DND-41 (cell line): ENCODE measurements at regions not wholly inside any gene's neighbourhood (a gene's known extent, or its start where the extent isn't known, plus 50 kb on each side); places are given as distances from the start of the nearest gene placed in this dataset.
"Not testable (repeated sequence)": the region's sequence is repeated elsewhere in the genome, so short reads cannot be mapped to it uniquely, and the experiment has no call there.

Source experiments
- ATAC-seq: fragments of 200-7000 bp; cut with Tn5 transposase; 3 replicates; pipeline ENCODE4 v1.9.1; 2021; ENCODE audit warnings: low read depth; ENCODE audit not compliant: insufficient read depth
- DNase-seq: peaks from one replicate; pipeline ENCODE4 v3.0.0-alpha.2; 2020
- H2AFZ ChIP-seq: 2 replicates; pipeline ENCODE4 v1.6.0; 2012; ENCODE audit warnings: low read depth, low read length
- H3K27ac ChIP-seq: 2 replicates; pipeline ENCODE4 v1.5.1; 2012; ENCODE audit warnings: low read length, inconsistent platforms
- H3K27me3 ChIP-seq: fragments of 200-600 bp; sonication (generic); 2 replicates; pipeline ENCODE4 v1.6.0; 2012; ENCODE audit warnings: low read length, mild to moderate bottlenecking, inconsistent platforms; ENCODE audit not compliant: insufficient read depth, poor library complexity
- H3K36me3 ChIP-seq: 2 replicates; pipeline ENCODE4 v1.5.1; 2012; ENCODE audit warnings: low read length, inconsistent platforms; ENCODE audit not compliant: insufficient read depth
- H3K4me1 ChIP-seq: 2 replicates; pipeline ENCODE4 v1.5.1; 2012; ENCODE audit warnings: mild to moderate bottlenecking, low read length; ENCODE audit not compliant: insufficient read depth
- H3K4me2 ChIP-seq: 2 replicates; pipeline ENCODE4 v1.6.0; 2012; ENCODE audit warnings: mild to moderate bottlenecking, moderate library complexity, low read length, inconsistent platforms; ENCODE audit not compliant: insufficient read depth
- H3K4me3 ChIP-seq, 2 experiments: fragments of 200-600 bp in 1 of 2; shearing (Covaris generic) in 1 of 2; 2 replicates each; pipeline ENCODE4 v1.5.1; 2012 to 2016; ENCODE audit warnings: inconsistent platforms in 2 of 2, low read length in 2 of 2, mild to moderate bottlenecking in 2 of 2, low read depth in 1 of 2, moderate library complexity in 1 of 2
- H3K79me2 ChIP-seq: 2 replicates; pipeline ENCODE4 v1.6.0; 2012; ENCODE audit warnings: low read length, inconsistent platforms; ENCODE audit not compliant: insufficient read depth
- H3K9ac ChIP-seq: 2 replicates; pipeline ENCODE4 v1.6.0; 2012; ENCODE audit warnings: low read depth, mild to moderate bottlenecking, inconsistent platforms, low read length, moderate library complexity
- H3K9me3 ChIP-seq: 2 replicates; pipeline ENCODE4 v1.5.1; 2012; ENCODE audit warnings: low read length, moderate library complexity, mild to moderate bottlenecking, inconsistent platforms; ENCODE audit not compliant: insufficient read depth, severe bottlenecking
- H4K20me1 ChIP-seq: 2 replicates; pipeline ENCODE4 v1.6.0; 2012; ENCODE audit warnings: low read length; ENCODE audit not compliant: insufficient read depth
- EZH2 ChIP-seq: IDR thresholded peaks from 3 replicates; pipeline ENCODE4 v1.6.1; 2012; ENCODE audit warnings: borderline replicate concordance, low read depth, mild to moderate bottlenecking, moderate library complexity, low read length, inconsistent platforms; ENCODE audit not compliant: severe bottlenecking
- TF ChIP-seq, protein P1 (sequence below): IDR thresholded peaks from 2 replicates; pipeline ENCODE4 v1.5.1; 2012; ENCODE audit warnings: borderline replicate concordance, low read length, moderate library complexity, mild to moderate bottlenecking; ENCODE audit not compliant: poor library complexity, severe bottlenecking; ENCODE audit errors: extremely low read depth

DNA sequence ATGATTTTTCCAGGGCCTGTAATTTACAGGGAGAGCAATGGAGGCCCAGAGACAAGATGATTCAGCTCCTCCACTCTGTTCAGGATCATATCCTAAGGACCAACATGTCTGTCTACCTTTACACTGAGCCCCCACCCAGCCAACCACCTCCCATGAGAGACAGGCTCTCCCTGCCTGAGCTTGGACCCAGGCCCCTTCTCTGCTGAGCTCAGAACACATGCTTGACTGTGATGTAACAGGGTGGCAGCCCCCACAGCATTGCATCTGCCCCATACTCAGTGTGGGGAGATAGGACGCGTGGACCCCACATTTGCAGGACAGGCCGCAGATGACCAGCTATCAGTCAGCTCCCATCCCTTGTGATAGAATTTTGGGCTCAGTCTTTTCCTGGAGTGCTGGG, 313.9 kb downstream of the ADGRD1 start:
- H3K9me3 ChIP-seq = no peaks in the 10 kb centered on the region
- no peak overlapping the region for H3K4me3 ChIP-seq
- no peak overlapping the region for H3K4me2 ChIP-seq
- H3K27ac ChIP-seq = no peak overlapping the region
- H3K36me3 ChIP-seq = no peaks in the 10 kb centered on the region
- H3K27me3 ChIP-seq = no peaks in the 10 kb centered on the region
- H3K79me2 ChIP-seq = no peaks in the 10 kb centered on the region
- H4K20me1 ChIP-seq = no peaks in the 10 kb centered on the region
- DNase-seq = no peak
- TF ChIP-seq EZH2 = no peak
- TF ChIP-seq, protein P1, sequence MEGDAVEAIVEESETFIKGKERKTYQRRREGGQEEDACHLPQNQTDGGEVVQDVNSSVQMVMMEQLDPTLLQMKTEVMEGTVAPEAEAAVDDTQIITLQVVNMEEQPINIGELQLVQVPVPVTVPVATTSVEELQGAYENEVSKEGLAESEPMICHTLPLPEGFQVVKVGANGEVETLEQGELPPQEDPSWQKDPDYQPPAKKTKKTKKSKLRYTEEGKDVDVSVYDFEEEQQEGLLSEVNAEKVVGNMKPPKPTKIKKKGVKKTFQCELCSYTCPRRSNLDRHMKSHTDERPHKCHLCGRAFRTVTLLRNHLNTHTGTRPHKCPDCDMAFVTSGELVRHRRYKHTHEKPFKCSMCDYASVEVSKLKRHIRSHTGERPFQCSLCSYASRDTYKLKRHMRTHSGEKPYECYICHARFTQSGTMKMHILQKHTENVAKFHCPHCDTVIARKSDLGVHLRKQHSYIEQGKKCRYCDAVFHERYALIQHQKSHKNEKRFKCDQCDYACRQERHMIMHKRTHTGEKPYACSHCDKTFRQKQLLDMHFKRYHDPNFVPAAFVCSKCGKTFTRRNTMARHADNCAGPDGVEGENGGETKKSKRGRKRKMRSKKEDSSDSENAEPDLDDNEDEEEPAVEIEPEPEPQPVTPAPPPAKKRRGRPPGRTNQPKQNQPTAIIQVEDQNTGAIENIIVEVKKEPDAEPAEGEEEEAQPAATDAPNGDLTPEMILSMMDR = no peak
- H3K4me1 ChIP-seq = no peaks in the 10 kb centered on the region
- H3K9ac ChIP-seq = no peak overlapping the region
- no peak for ATAC-seq
- no peak overlapping the region for H2AFZ ChIP-seq

DNA sequence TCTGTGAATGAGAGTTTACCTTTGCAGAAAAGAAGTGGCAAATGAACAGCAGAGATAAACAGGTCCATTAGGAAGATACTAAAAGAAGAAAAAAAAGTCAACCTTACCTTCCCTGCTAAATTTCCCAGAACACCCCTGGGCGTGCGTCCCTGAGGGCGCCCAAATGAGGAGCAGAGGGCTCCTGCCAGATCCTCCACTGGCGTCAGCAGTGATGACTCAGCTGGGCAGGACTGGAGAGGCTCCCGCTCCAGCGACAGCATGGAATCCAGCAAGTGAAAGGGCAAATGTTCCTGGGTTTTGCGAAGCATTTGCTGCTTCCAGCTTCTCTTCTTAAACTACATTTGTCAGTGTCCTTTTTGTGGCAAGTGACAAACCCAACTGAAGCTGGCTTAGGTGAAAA, 314.4 kb downstream of the ADGRD1 start:
- H3K79me2 ChIP-seq, H4K20me1 ChIP-seq, H3K9me3 ChIP-seq, ATAC-seq, DNase-seq, H3K4me1 ChIP-seq, H3K27me3 ChIP-seq, H2AFZ ChIP-seq, H3K36me3 ChIP-seq, H3K9ac ChIP-seq, H3K27ac ChIP-seq, H3K4me2 ChIP-seq, H3K4me3 ChIP-seq: not testable (repeated sequence)

DNA sequence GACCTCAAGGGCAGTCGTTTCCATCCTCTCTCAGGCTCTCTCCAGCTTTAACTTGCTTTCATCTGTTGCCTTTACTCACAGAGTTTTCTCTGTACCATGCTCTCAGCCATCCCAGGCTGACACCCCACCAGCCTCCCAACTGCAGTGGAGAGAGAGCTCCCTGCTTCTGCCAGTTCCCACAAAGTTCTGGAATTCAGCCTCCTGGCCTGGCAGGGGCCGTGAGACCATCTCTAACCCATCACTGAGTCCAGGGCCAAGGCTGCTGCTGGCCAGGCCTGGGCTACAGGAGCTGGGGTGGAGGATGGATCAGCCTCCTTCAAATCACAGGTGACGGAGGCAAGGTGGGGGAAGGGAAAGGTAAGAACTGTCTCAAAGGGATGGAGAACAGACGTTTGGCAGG, 314.9 kb downstream of the ADGRD1 start:
- H3K4me3 ChIP-seq = not testable (repeated sequence)

DNA sequence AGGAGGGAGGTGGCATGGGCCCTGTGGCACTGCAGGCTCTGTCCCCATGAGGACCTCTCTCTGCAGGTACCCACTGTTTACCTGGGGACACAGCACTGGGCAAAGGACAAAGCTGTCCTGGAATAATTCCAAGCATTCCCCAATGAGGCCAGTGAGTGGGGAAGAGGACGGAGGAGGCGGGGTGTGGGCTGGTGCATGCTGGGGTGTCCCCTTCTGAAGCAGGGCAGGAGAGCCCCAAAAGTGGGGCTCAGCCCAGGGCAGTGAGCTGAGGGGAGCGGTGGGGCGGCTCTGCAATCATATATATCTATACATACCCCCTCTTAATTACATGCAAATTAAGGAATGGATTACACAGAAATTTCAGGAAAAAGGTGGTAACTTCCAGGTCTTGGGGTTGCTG, 315.8 kb downstream of the ADGRD1 start:
- ATAC-seq (no peak), DNase-seq (no peak)
- H3K4me3 ChIP-seq = no peak overlapping the region

More for the DNA sequence above, 314.9 kb downstream of the ADGRD1 start:
- H3K4me2 ChIP-seq, H4K20me1 ChIP-seq, H3K9me3 ChIP-seq, DNase-seq, H2AFZ ChIP-seq, H3K4me1 ChIP-seq, H3K79me2 ChIP-seq, H3K27ac ChIP-seq, ATAC-seq, H3K27me3 ChIP-seq, H3K9ac ChIP-seq, H3K36me3 ChIP-seq: not testable (repeated sequence)

DNA sequence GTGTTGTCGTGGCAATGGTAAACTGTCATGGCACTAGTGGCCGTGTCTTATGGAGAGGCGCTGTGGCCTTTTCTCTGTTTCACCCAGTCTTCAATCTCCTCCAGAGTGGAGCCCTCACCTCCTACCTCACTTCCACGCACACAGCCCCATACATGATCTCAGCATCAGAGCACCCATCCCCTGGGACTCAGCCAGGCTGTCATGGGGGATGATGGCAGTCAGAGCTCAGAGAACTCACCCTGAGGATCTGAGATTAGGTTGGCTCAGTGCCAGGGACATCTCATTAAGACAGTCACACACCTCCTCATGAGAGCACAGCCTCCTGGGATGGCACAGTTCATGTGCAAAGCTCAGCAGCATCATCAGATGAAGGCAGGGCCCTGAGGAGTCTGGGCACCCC, 316.3 kb downstream of the ADGRD1 start:
- not testable (repeated sequence) for H3K4me3 ChIP-seq, H2AFZ ChIP-seq, H3K27ac ChIP-seq

More for the DNA sequence above, 315.8 kb downstream of the ADGRD1 start:
- no peak overlapping the region for H2AFZ ChIP-seq
- no peaks in the 10 kb centered on the region for H4K20me1 ChIP-seq
- no peaks in the 10 kb centered on the region for H3K27me3 ChIP-seq
- H3K79me2 ChIP-seq = no peaks in the 10 kb centered on the region
- no peak overlapping the region for H3K9ac ChIP-seq
- H3K4me2 ChIP-seq = no peak overlapping the region
- no peaks in the 10 kb centered on the region for H3K9me3 ChIP-seq
- no peak for TF ChIP-seq EZH2
- TF ChIP-seq, protein P1 = no peak
- no peaks in the 10 kb centered on the region for H3K36me3 ChIP-seq
- no peaks in the 10 kb centered on the region for H3K4me1 ChIP-seq
- no peak overlapping the region for H3K27ac ChIP-seq

More for the DNA sequence above, 316.3 kb downstream of the ADGRD1 start:
- ATAC-seq, H3K36me3 ChIP-seq, H3K79me2 ChIP-seq, DNase-seq, H3K4me1 ChIP-seq, H4K20me1 ChIP-seq, H3K27me3 ChIP-seq, H3K4me2 ChIP-seq, H3K9ac ChIP-seq, H3K9me3 ChIP-seq: not testable (repeated sequence)
